Panc1 (cell line): ENCODE measurements at regions not wholly inside any gene's neighbourhood (a gene's known extent, or its start where the extent isn't known, plus 50 kb on each side); places are given as distances from the start of the nearest gene placed in this dataset.
"Not testable (repeated sequence)": the region's sequence is repeated elsewhere in the genome, so short reads cannot be mapped to it uniquely, and the experiment has no call there.

Experiments used
- ATAC-seq: fragments of 200-7000 bp; cut with Tn5 transposase; 2 replicates; pipeline ENCODE4 v1.9.1; 2020; ENCODE audit warnings: mild to moderate bottlenecking, moderate library complexity
- BruUV-seq: library from RNA; stranded (reverse); fragments of 400-500 nt; replicated peaks from 2 replicates; lab custom pipeline; 2021; lab: Mats Ljungman, UMichigan
- CTCF ChIA-PET: fragments of 300-600 bp; sonication (Branson Sonifier 250); formaldehyde crosslinking; loops from one replicate; lab custom pipeline; 2022; ENCODE audit warnings: antibody characterized with exemption; lab: Charles Lee
- POLR2A ChIA-PET: fragments of 300-600 bp; sonication (Branson Sonifier 250); formaldehyde crosslinking; loops from one replicate; lab custom pipeline; 2022; ENCODE audit warnings: antibody characterized with exemption; lab: Charles Lee
- DNase-seq: peaks from one replicate; pipeline ENCODE4 v3.0.0-alpha.2; 2010; ENCODE audit warnings: low read depth, low spot score
- H3K27ac ChIP-seq: 2 replicates; pipeline ENCODE4 v1.5.1; 2011; ENCODE audit warnings: mild to moderate bottlenecking, low read length, inconsistent platforms
- H3K27me3 ChIP-seq: fragments of 200-500 bp; sonication (Bioruptor generic); 2 replicates; pipeline ENCODE4 v1.6.0; 2014; ENCODE audit warnings: low read length, inconsistent platforms; ENCODE audit not compliant: control insufficient read depth, insufficient read depth
- H3K36me3 ChIP-seq: fragments of 200-500 bp; sonication (Bioruptor generic); 2 replicates; pipeline ENCODE4 v1.5.1; 2014; ENCODE audit warnings: inconsistent platforms, mild to moderate bottlenecking, low read length, moderate library complexity; ENCODE audit not compliant: control insufficient read depth, insufficient read depth
- H3K4me1 ChIP-seq: 2 replicates; pipeline ENCODE4 v1.5.1; 2011; ENCODE audit warnings: inconsistent platforms, mild to moderate bottlenecking, low read length, moderate library complexity; ENCODE audit not compliant: control insufficient read depth, insufficient read depth
- H3K4me3 ChIP-seq, 2 experiments: 2 replicates each; pipeline ENCODE4 v1.5.1; 2011 to 2012; ENCODE audit warnings: low read depth in 2 of 2, low read length in 2 of 2, mild to moderate bottlenecking in 2 of 2, inconsistent platforms in 1 of 2, moderate library complexity in 1 of 2
- H3K9me3 ChIP-seq: fragments of 200-500 bp; sonication (Bioruptor generic); 2 replicates; pipeline ENCODE4 v1.5.1; 2014; ENCODE audit warnings: low read depth, mild to moderate bottlenecking, inconsistent platforms, low read length, moderate library complexity; ENCODE audit not compliant: control insufficient read depth, insufficient read depth
- POLR2AphosphoS5 ChIP-seq: IDR thresholded peaks from 2 replicates; pipeline ENCODE4 v1.6.1; 2012; ENCODE audit warnings: mild to moderate bottlenecking, low read depth, low read length, moderate library complexity
- REST ChIP-seq, 2 experiments: IDR thresholded peaks; 2 replicates each; pipeline ENCODE4 v1.6.1; 2011 to 2012; ENCODE audit warnings: low read depth in 2 of 2, control low read depth in 1 of 2, low read length in 1 of 2, mild to moderate bottlenecking in 1 of 2, moderate library complexity in 1 of 2; ENCODE audit not compliant: insufficient read depth in 1 of 2
- SIN3A ChIP-seq: IDR thresholded peaks from 2 replicates; pipeline ENCODE4 v1.6.1; 2012; ENCODE audit warnings: low read depth, mild to moderate bottlenecking, low read length, moderate library complexity, borderline replicate concordance; ENCODE audit not compliant: insufficient read depth
- TCF7L2 ChIP-seq: IDR thresholded peaks from 2 replicates; pipeline ENCODE4 v1.6.1; 2011; ENCODE audit warnings: mild to moderate bottlenecking, low read depth, low read length, inconsistent platforms
- in situ Hi-C: cut with HindIII; loops from 2 replicates; pipeline ENCODE4 v1.10.0; 2016; ENCODE audit warnings: low sequenced_read_pairs, low pct_unique_long_range_greater_than_20kb
- intact Hi-C: fragments of 100-400 bp; cut with micrococcal nuclease; formaldehyde crosslinking; loops from one replicate; pipeline ENCODE4 v1.10.0; 2022; ENCODE audit not compliant: unreplicated experiment
- TF ChIP-seq, protein P1 (sequence below): fragments of 450-650 bp; IDR thresholded peaks from 2 replicates; pipeline ENCODE4 v1.5.1; 2017; ENCODE audit warnings: mild to moderate bottlenecking

DNA sequence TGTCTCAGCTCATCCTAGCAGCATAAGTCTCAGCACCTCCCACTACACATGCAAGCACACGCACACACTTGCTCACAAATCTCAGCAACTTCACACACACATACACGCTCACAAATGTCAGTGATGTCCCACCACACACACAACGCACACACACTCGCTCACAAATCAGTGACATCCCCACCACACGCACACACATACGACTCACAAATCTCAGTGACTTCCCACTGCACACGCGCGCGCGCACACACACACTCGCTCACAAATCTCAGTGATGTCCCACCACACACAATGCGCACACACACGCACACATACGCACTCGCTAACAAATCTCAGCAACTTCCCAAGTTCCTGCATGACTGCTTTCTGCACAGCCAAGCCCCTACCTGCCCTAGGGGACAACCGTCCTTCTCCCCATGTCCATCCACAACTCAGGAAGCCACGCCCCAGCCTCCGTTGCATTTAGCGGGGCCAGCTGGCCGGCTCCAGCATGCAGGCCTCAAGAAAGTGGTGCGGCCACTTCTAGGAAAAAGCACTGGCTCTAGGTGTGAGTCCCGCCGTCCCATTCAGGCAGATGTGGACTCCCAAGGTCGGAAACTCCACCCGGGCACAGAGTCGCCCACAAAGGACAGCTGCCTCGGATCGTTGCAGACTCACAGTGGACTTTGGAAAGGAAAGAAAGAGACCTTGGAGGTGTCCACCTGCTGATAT lies 180.1 kb upstream of the SALL3 start:
- ATAC-seq = no peak
- TF ChIP-seq, protein P1, sequence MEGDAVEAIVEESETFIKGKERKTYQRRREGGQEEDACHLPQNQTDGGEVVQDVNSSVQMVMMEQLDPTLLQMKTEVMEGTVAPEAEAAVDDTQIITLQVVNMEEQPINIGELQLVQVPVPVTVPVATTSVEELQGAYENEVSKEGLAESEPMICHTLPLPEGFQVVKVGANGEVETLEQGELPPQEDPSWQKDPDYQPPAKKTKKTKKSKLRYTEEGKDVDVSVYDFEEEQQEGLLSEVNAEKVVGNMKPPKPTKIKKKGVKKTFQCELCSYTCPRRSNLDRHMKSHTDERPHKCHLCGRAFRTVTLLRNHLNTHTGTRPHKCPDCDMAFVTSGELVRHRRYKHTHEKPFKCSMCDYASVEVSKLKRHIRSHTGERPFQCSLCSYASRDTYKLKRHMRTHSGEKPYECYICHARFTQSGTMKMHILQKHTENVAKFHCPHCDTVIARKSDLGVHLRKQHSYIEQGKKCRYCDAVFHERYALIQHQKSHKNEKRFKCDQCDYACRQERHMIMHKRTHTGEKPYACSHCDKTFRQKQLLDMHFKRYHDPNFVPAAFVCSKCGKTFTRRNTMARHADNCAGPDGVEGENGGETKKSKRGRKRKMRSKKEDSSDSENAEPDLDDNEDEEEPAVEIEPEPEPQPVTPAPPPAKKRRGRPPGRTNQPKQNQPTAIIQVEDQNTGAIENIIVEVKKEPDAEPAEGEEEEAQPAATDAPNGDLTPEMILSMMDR = no peak
- no peak for TF ChIP-seq TCF7L2
- no peak for TF ChIP-seq SIN3A
- no peak for TF ChIP-seq REST (IDR thresholded peaks at IDR 0.05; ENCODE audit: insufficient read depth in 1 of 2, low read depth in 2 of 2, low read length in 1 of 2)
- TF ChIP-seq POLR2AphosphoS5 = no peak
- Histone ChIP-seq H3K36me3 (no peaks in the 10 kb centered on the region), H3K4me1 (no peaks in the 10 kb centered on the region), H3K27ac (no peak overlapping the region), H3K9me3 (no peaks in the 10 kb centered on the region), H3K27me3 (peaks cover 17% of the 10 kb centered on the region), H3K4me3 (no peak overlapping the region)
- CTCF ChIA-PET = no interaction called here
- POLR2A ChIA-PET = no interaction called here
- intact Hi-C loops = no loop called here
- no peak for DNase-seq
- in situ Hi-C loops = no loop called here
- BruUV-seq = no TSS peak

GRCh38 chr18:78800102-78800851 lies 179.3 kb upstream of the SALL3 start:
- DNase-seq, BruUV-seq, CTCF ChIA-PET: not testable (repeated sequence)

GRCh38 chr18:78801011-78801410 lies 178.6 kb upstream of the SALL3 start:
- TF ChIP-seq REST (IDR thresholded peaks at IDR 0.05; ENCODE audit: insufficient read depth in 1 of 2, low read depth in 2 of 2, low read length in 1 of 2) (no peak), POLR2AphosphoS5 (no peak), TCF7L2 (no peak), SIN3A (no peak)
- TF ChIP-seq, protein P1 = no peak
- DNase-seq (no peak), ATAC-seq (no peak)
- ChIA-PET CTCF (no interaction called here), POLR2A (no interaction called here)
- Histone ChIP-seq H3K4me1 (no peaks in the 10 kb centered on the region), H3K4me3 (no peak overlapping the region), H3K9me3 (no peaks in the 10 kb centered on the region), H3K27ac (no peak overlapping the region), H3K36me3 (no peaks in the 10 kb centered on the region), H3K27me3 (peaks cover 7% of the 10 kb centered on the region; the same call in 1 of the 2 replicates)
- BruUV-seq = no TSS peak
- in situ Hi-C loops = no loop called here
- intact Hi-C loops = no loop called here

More at GRCh38 chr18:78800102-78800851, 179.3 kb upstream of the SALL3 start:
- in situ Hi-C loops, intact Hi-C loops, H3K4me3 ChIP-seq, POLR2A ChIA-PET, ATAC-seq, H3K4me1 ChIP-seq, H3K9me3 ChIP-seq, H3K27me3 ChIP-seq, H3K27ac ChIP-seq, H3K36me3 ChIP-seq: not testable (repeated sequence)
